Nucleus accumbens (tissue), 56 donors: ENCODE measurements at regions not wholly inside any gene's neighbourhood (a gene's known extent, or its start where the extent isn't known, plus 50 kb on each side); places are given as distances from the start of the nearest gene placed in this dataset.
A peak's percentile ranks its signal among the peaks of the same experiment; 100 is the strongest.
"Not testable (repeated sequence)": the region's sequence is repeated elsewhere in the genome, so short reads cannot be mapped to it uniquely, and the experiment has no call there.

ENCODE experiments used
- DNase-seq, 56 donors: peaks; one replicate each; lab custom pipeline; 2025; lab: John Stamatoyannopoulos, UW

DNA sequence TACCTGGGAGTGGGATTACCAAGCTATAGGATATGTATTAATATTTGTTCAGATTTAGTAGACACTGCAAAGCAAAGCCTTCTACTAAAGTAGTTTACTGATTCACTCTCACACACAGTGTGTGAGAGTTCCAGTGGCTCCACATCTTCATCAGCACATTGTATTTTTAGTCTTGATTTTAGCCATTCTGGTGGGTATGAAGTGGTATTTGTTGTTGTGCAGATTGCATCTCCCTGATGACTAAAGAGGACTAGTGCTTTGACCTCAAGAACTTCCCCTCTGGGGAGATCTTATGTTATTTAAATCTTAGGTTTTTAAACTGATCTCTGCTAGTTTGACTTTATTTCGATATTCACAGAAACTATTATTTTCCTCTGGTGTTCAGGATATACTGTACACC lies 479.7 kb upstream of the RGS6 start:
- no peak for DNase-seq

DNA sequence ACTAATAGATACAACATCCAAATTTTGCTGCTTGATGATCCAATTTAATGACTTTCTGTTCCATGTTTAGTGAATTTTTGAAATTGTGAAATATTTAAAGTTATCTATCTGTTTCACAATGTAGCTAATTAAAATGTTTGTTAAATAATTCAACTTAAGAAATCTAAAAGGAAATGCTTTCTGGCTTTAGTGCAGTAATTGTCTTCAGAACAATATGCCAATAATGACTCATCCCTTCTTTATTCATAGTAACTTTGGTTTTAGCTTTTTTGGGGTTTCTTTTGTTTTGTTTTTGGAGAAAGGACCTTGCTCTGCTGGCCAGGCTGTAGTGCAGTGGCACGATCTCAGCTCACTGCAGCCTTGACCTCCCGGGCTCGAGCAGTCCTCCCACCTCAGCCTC lies 479.2 kb upstream of the RGS6 start:
- no peak for DNase-seq

DNA sequence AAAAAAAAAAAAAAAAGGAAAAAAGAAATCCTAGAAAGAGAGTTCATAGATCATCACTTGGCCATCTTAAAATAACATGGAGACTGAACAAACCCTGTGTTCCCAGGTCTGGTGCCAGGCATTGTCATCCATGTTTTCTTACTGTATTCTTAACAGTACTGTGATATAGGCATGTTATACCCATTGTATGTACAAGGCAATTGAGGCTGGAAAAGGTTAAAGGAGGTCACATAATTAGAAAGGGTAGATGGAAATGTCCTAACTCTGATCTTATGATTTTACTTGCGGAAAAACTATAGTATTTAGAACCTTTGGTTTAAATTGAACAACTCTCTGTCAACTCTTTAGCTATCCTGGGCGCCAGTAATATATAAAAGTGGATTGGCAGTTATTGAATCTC lies 478.2 kb upstream of the RGS6 start:
- no peak for DNase-seq

DNA sequence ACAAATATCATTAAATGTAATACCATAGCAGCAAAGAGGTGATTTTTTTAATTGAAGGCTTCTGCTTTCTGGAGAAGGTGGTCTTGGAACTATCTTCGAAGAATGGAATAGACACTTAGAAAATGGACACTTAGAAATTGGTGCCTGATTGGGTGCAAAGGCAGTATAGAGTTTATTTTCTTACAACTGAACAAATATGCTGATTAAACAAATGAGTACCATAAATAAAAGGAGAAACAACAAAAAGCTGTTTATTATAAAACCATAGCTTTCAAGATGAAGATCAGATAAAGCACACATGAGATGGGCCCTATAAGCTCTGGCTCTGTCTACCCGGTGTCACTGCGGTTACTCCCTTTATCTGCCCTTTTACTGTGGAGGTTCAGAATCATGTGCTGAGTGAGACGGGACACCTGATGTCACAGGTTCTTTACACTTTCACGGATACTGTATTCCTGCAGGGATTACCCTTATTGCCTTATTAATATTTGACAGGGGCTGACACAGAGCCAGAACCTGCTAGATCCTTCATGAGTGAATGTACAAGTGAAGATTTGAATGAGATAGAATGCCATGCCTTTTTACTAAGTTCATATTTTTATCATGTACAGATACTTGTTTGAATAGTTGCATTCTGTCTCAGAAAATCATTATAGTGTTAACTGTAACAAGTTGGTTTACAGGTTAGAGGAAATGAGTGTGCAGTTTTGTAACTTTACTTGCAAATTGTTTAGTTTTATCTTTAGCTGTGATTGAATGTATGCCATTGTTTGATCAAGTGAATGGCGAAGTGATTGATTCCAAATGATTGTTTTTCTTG lies 477.5 kb upstream of the RGS6 start:
- DNase-seq, result no peak

DNA sequence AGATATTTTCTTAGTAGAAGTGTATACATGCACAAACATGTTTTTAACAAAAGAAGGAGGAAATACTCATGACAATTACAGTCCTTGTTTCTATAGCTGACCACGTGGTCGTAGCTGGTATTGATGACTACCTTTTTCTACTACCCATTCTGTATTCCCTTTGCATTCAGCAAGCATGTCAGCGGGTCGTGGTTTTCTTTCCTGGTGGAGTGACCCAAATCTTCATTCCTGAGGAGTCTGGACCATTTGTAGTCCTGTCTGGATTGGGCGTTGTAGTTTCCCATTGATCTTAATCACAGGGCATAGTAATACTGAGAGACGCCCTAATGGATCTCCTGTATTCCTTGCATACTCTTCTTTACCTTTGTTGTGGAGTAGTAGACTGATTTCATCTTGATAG lies 472.1 kb upstream of the RGS6 start:
- no peak for DNase-seq

DNA sequence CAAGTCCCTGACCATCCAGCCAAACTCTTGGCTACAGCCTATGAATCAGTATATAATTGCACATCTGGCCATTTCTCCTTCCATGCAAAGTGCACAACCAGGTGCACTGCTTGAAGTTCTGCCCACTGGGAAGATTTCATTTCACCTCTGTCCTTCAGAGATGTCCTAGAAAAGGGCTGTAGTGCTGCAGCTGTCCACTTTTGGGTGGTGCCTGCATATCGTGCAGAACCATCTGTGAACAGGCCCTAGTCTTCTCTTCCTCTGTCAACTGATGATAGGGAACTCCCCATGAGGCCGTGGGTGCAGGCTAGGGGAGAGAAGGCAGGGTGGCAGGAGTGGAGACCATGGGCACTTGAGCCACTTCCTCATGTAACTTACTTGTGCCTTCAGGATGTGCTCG lies 470.6 kb upstream of the RGS6 start:
- not testable (repeated sequence) for DNase-seq

DNA sequence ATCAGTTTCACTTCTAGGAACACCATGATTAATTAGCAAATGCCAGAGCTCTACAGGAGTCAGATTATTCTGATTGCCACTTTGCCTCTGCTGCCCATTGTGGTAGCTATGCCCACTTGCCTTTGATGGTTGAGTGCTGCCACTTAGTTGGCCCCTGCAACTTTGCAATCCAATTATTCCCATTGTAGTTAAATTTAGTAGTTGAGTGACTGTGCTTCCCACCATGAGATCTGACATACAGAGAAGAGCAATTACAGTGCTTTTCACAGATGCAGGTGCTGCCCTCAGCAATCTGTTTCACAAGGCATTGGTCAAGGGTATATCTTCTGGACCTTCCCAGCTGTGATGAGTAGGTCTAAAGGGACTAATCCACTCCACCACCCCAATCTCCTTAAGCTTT lies 468.4 kb upstream of the RGS6 start:
- no peak for DNase-seq

DNA sequence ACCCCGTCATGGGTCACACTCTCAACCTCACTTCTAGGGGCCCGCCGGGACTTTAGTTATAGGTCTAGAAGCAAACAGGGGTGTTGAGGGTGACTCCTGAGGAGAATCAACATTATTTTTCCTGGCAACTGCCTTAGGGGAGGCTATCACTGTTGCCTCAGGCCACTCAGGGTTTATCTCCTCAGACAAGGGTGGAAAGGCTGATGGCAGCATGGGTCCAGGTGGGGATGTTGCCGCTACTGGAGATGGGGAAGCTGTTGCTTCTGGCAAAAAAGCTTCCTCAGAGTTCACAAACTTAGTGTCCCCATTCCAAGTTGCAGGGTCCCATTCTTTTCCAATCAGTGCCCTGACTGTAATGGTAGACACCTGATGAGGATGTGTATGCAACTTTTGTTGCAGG lies 467.4 kb upstream of the RGS6 start:
- DNase-seq, result no peak

DNA sequence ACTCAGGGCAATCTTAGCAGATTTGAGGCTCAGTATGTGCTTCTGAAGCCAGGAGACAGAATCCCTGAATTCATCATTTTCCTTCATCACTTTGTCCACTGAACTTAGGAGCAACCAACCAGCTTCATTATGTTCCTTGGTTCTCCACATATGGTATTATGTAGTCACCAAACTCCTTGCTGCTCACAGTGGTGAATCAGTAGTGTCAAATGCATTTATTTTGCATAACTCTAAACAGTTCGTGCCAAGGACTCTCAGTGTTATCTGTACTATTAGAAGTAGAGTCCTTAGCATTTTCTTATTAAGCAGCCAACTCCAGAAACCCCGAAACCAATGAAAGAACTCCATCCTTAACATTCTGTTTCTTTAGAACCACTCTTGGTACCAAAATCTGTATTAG lies 466.9 kb upstream of the RGS6 start:
- DNase-seq, result no peak

DNA sequence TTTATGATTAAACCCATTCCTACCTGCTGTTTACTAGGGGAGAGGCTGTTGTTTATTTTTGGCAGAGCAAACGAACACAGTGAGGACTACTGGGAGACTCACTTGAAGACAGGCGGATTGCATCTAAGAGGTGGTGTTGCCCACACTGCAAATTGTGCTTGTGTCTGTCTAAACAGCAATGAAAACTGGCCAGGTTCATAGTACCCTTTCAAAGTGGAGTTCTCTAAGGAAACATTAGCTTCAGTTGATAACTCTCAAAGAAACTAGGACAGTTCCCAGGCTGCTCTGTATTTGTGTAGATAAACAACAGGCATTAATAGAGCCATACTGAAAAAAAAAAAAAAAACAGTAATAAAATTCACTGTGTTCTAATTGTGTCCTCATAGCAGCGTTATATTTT lies 466.0 kb upstream of the RGS6 start:
- peak in 1 of 56 donors; percentile 11 for DNase-seq

DNA sequence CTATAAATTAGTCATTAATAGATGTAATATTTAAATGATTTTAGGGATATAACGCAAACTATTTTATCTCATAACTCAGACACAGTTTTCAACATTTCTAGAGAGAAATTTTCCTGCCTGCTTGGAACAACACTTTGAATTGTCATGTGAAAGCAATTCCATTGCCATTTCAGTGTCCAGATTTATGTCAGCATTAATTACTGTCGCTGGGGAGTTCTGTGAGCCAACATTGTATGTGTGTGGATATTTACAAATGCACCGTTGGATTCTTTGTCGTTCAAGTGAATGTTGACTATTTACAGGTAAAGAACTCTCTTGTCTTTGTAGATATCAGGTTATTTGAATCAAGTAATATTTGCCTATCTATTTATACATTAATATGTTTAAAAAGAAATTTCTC lies 465.3 kb upstream of the RGS6 start:
- peak in 1 of 56 donors; percentile 12 for DNase-seq

DNA sequence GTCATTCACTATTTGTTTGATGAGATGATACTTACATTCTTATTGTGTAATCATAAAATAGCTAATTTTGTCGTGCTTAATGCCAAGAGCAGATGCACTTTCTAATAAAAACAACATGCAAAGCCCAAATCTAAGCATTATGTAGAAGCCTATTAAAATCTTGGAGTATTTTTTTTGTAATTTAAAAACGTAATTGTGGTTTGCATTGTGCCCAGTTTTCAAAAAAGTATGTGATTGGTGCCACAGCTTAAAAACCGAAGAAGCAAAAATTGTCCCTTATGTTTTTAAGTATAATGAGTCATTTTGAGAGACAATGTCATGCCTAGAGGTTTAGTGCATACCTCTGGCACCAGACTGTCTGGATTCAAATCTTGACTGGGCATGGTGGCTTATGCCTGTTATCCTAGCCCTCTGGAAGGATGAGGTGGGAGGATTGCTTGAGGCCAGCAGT lies 464.8 kb upstream of the RGS6 start:
- no peak for DNase-seq

DNA sequence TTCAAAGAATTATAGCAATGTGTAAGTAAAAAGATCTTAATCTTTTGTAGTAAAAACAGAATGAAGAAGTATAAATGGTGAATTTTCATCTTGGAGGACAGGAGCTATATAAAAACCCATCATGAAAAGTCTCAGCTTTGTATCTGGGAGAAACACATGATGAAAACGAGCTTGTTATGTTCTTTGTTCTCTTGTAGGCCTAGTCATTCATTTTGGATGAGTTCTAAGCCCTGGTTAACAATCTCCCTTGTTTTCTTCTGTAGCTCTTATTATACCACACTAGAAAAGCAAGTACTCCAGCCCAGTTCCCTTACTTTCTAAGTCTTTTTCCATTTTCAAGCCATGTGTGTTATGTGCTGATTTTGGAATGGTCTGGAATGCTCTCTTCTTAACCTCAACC lies 463.5 kb upstream of the RGS6 start:
- no peak for DNase-seq

DNA sequence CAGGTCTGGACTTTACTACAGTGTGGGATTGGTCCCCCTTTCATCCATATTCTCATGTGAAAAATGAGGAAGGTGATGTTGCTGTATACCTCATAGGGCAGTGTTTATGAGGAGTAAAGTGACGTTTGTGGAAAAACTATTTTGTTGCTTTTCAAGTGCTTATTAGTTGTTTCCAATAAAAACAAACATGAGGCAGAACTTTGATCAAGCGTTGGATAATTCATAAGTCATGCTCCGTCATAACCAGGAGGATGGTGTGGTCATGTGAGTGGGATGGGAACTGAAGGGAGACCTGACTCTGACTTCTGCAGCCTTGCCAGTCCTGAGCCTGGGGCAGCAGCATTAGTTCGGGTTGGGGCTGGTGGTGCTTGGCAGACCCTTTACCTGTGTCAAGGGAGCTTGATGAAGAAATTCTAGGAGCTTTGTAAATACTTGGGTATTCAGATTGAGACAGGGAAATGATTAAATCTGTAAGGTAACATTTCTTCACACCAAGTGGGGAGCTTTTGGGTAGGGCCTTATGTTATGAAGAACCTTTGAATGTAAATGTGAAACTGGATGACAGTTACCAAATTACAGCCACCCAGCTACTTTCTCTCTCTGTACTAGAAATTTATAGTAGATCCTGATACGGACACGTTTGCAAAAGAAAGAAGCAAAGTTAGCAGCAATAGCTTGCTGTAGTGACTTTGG lies 462.4 kb upstream of the RGS6 start:
- no peak for DNase-seq

DNA sequence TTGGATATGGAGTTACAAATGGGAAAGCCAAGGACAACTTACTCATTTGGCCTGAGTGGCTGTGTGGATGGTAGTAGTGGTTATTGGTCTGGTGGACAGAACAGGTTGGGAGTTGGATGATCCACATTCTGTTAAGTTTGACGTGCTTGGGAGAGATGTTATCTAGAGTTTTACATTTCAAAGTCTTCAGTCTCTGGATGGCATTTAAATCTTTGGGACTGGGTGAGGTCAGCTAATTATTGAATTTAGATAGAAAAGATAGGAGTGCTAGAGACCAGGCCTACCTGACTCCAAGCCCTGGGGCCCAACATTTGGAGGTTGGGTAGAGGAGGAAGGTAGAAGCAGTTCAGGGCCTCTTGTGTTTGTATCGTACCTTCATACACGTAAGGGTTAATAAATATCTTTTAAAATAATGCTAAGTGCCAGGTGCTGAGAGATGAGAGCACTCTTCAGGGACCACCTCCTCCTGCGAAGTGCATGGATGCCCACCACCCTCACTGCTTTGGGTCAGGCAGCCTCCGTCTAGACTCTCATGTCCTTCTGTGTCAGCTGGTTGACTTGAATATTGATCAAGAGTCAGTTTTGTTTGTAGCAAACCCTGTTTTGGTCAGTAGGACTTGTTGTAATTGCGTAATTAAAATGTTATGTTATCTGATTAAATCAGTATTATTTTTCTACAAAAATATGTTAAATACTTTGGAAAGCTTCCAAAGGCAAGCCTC lies 460.4 kb upstream of the RGS6 start:
- DNase-seq, result no peak

DNA sequence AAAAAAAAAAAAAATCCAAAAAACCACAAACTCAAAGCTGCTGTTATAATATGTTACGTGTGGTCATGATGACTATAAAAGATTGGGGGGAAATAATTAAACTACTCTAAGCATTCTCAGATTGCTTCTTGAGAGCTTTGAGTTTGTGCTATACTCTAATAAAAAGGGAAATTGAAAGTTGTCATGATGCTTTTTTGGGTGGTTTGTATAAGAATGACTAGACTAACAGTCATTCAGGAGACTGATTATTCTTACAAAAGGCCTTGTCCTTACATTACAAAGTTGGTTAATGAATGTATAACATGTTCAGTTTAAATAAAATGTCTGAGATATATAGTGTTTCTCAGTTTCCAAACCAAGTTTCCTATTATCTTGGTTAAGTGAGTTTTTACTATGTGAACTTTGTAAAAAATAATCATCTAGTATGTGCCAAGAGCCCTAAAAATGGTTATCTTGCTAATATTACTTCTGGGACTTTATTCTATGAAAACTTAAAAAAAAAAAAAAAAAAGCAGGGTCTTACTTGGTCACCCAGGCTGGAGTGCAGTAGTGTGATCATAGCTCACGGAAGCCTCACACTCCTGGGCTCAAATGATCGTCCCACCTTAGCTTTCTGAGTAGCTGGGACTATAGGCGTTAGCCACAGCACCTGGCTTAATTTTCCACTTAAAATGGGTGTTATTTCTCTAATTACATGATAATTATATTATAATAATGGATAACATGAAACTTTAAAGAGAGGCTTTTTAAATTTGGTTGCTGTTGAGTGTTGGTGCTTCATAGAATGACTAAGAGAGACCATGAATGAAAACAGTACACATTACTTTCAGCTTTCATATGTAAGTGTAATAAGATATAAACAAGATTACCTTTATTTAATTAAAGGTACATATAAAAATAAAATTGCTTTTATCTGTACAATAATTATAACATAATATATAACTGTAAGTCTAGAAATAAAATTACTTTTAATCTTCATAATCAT lies 459.6 kb upstream of the RGS6 start:
- no peak for DNase-seq

DNA sequence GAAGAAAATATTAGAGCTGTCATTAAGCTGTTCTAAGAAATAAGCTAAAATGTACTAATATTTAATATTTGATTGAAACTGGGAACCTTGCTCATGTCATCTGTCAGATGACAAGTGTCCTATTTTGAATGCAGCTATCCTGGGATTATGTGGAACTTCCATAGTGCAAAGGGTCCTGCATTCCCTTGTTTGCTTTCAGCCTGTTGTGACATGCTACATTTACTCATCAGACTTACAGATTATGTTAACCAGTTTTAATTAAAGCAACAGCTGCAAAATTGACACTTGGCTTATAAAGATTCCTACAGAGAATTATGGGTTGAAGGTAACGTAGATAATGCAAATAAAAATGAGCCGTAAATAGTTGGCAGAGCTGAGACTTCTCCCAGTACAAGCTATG lies 458.4 kb upstream of the RGS6 start:
- DNase-seq, result no peak

DNA sequence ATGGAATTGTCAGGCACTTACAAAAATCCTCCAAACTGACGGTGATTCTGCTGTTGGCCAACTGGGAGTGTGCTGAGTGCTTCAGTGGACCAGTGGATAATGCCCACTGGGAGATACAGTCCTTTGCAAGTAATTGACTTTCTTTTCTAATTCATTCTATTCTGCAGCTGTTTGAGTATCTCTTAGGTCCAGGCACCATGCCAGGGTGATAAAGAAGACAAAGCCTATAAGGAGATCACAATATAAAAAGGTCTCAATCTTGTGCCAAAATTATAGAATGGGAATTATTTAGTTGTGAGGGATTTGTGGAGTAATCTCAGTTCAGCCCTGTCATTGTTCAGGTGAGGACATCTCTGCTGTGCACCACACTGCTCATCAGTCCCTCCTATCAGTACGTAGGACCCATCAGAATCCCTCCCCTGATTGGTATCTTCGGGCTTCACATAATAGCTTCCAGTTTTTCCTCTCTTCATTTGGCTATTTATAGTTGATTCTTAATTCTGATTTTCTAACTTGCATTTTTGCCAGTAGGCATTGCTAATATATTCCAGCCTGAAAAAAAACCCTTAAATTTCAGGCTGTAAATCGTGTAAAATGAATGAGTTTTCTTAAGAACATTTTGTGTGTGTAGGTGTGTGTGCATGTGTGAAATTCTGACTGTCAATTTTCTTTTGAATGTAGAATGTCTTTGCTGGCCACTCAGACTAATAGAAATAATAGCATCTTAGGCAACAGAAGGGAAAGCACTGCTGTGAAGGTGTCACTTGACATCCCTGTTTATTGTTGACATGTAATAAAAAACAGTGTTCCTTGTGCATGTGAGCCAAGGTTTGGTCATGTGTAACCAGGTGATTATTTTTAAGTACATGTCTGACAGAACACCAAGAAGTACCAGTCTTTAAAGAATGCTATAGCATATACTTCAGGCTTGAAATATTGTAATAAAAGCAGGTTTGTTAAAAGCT lies 457.6 kb upstream of the RGS6 start:
- no peak for DNase-seq

DNA sequence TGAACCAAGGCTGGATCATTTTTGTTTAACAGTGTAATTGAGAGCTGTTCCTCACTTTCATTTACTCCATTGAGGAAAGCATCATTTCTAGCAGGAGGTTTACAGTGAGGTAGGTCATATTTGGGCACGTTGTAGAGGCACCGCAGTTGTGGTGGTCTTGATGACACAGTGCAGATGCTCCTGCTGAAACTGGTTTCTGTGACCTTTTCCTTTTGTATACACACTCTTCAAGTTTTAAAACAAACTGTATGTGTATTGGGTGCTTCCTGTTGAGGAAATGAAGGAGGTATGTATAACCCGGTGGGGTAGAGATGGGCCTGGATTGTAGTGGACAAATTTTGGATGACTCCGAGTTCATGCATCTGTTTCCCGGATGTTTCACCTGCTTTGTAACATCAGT lies 456.3 kb upstream of the RGS6 start:
- DNase-seq, result no peak
